GM18505 (cell line): ENCODE measurements at regions not wholly inside any gene's neighbourhood (a gene's known extent, or its start where the extent isn't known, plus 50 kb on each side); places are given as distances from the start of the nearest gene placed in this dataset.
"Not testable (repeated sequence)": the region's sequence is repeated elsewhere in the genome, so short reads cannot be mapped to it uniquely, and the experiment has no call there.

Source experiments
- ATAC-seq: cut with Tn5 transposase; IDR thresholded peaks from one replicate; pipeline ENCODE4 v1.9.1; 2021; ENCODE audit not compliant: unreplicated experiment
- POLR2A ChIP-seq: IDR thresholded peaks from 4 replicates; pipeline ENCODE4 v1.6.1; 2011; ENCODE audit warnings: borderline replicate concordance; ENCODE audit not compliant: insufficient read depth, insufficient read length; ENCODE audit errors: extremely low read depth

DNA sequence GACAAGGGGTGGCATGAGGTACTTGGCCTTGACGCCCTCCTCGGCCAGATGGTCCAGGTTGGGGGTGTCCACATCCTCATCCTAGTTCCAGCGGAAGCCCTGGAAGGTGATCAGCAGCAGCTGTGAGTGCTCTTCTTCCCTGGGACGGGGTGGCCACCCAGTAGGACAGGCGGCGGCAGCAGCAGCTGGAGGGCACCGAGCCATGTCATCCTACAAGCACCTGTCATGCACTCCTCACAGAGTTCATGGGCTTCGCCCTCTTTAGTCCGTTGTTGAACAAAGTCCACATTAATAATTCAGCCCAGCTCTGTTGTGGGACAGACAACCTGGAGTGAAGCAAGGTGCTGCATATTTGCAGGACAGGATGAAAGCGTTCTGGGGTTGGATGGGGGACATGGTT, 153.4 kb upstream of the CCZ1B start:
- not testable (repeated sequence) for ATAC-seq

- ATAC-seq = not testable (repeated sequence)
These were observed 156.3 kb upstream of the CCZ1B start for GRCh38 chr7:6982375-6982774.

DNA sequence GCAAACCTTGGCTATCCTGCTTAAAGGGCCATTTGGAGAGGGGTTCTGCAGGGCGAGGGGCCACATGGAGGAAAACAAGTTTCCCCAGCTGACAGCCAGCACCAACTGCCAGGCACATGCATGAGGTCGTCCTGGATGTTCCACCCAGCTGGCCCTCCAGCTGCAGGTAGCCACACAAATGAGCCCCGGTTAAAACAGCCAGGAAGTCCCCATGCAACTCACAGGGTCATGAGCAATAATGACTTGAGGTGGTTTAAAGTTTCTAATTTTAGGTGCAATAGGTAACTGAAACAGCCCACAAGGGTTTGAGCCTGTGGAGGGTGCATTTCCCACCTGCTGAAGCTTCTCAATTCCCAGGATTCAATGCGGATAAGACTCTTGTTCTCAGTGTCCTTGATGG, 160.8 kb upstream of the CCZ1B start:
- not testable (repeated sequence) for ATAC-seq

- ATAC-seq = not testable (repeated sequence)
These were observed 162.5 kb upstream of the CCZ1B start for GRCh38 chr7:6988608-6989007.

DNA sequence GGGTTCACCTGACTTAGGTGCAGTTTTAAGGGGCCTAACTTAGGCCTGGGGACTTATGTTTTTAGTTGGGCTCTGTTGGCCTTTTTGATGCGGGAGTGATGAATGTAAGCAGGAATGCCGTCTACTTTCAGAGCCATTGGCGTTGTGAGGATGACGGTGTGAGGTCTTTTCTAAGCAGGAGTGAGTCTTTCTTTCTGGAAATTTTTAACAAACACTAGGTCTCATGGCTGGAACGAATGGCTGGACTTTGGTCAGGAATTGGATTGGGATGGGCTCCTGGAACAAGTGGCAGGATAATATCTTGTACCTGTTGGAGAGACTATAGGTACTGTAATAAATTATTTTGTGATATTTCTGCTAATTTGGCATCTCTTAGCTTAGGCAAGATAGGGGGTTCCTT, 163.9 kb upstream of the CCZ1B start:
- not testable (repeated sequence) for ATAC-seq

GRCh38 chr7:6990426-6991152, 164.5 kb upstream of the CCZ1B start:
- ATAC-seq = not testable (repeated sequence)

GRCh38 chr7:6991169-6991611, 165.1 kb upstream of the CCZ1B start:
- not testable (repeated sequence) for ATAC-seq

GRCh38 chr7:6991686-6992085, 165.6 kb upstream of the CCZ1B start:
- ATAC-seq = not testable (repeated sequence)

- ATAC-seq = not testable (repeated sequence)
These were observed 166.1 kb upstream of the CCZ1B start for GRCh38 chr7:6992133-6992532.

- ATAC-seq = not testable (repeated sequence)
These were observed 169.0 kb upstream of the CCZ1B start for GRCh38 chr7:6995026-6995425.

DNA sequence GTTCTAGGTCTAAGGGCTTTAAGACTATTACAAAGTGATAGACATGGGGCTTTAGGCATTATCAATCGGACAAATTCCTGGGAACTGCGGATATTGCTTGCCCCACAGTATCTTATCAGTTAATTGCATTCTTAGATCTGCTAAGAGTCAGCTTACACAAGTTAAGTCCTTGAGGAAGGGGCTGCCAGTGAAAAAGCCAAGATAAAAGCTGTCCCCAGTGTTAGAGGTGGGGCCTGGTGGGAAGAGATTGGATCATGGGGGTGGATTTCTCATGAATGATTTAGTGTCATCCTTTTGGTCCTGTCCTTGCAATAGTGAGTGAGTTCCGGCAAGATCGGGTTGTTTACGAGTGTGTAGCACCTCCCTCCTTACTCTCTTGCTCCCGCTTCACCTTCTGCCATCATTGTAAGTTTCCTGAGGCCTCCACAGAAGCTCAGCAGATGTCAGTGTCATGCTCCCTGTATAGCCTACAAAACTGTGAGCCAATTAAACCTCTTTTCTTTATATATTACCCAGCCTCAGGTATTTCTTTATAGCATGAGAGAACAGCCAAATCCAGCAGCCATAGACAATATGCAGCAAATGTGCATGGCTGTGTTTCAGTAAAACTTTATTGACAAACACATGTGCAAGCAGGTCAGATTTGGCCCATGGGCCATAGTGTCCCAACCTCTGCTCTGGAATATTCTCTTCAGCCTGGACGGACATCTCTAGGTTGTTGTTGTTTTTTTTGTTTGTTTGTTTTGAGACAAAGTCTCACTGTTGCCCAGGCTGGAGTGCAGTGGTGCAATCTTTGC, 169.6 kb upstream of the CCZ1B start:
- not testable (repeated sequence) for ATAC-seq

DNA sequence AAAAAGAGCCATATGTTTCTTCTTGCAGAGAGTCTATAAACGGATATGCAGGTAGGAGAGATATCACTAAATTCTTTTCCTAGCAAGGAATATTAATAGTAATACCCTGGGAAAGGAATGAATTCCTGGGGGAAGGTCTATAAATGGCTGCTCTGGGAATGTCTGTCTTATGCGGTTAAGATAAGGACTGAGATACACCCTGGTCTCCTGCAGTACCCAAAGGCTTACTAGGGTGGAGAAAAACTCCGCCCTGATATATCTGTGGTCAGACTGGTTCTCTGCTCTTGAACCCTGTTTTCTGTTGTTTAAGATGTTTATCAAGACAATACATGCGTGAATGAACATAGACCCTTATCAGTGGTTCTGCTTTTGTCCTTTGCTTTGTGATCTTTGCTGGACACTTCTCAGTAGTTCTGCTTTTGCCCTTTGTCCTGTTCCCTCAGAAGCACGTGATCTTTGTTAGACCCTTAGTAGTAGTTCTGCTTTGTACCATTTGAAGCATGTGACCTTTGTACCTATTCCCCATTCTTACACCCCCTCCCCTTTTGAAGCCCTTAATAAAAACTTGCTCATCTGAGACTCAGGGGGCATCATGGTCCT, 173.1 kb upstream of the CCZ1B start:
- ATAC-seq = not testable (repeated sequence)

DNA sequence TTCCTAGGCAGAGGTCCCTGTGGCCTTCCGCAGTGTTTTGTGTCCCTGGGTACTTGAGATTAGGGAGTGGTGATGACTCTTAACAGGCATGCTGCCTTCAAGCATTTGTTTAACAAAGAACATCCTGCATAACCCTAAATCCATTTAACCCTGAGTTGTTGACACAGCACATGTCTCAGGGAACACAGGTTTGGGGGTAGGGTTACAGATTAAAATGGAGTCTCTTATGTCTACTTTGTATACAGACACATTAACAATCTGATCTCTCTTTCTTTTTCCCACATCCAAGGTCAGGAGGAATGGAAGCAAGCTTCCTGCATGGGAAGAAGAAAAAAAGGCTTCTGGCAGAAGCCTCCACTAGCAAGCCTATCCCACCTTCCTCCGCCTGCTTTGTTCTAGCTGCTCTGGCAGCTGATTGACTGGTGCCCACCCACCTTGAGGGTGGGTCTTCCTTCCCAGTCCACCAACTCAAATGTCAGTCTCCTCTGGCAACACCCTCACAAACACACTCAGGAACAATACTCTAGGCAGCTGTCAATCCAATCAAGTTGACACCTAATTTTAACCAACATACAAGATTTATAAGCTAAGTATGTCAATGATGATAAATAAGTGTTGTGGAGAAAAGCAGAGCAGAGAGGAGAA, 176.5 kb upstream of the CCZ1B start:
- TF ChIP-seq POLR2A = no peak
- ATAC-seq = no peak

- no peak for ATAC-seq
- no peak for TF ChIP-seq POLR2A
These were observed 177.0 kb upstream of the C1GALT1 start for GRCh38 chr7:7005303-7005702.

DNA sequence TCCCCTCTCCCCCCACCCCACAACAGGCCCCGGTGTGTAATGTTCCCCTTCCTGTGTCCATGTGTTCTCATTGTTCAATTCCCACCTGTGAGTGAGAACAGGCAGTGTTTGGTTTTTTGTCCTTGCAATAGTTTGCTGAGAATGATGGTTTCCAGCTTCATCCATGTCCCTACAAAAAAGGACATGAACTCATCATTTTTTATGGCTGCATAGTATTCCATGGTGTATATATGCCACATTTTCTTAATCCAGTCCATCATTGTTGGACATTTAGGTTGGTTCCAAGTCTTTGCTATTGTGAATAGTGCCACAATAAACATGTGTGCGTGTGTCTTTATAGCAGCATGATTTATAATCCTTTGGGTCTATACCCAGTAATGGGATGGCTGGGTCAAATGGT, 176.4 kb upstream of the C1GALT1 start:
- not testable (repeated sequence) for ATAC-seq

GRCh38 chr7:7011241-7011640, 171.1 kb upstream of the C1GALT1 start:
- ATAC-seq = not testable (repeated sequence)

- not testable (repeated sequence) for ATAC-seq
These were observed 170.6 kb upstream of the C1GALT1 start for GRCh38 chr7:7011751-7012150.
